HCT116 (cell line): ENCODE measurements at regions not wholly inside any gene's neighbourhood (a gene's known extent, or its start where the extent isn't known, plus 50 kb on each side); places are given as distances from the start of the nearest gene placed in this dataset.
"Not testable (repeated sequence)": the region's sequence is repeated elsewhere in the genome, so short reads cannot be mapped to it uniquely, and the experiment has no call there.

Experiments
- EZH2 ChIP-seq: fragments of 200-600 bp; sonication (generic); IDR thresholded peaks from 2 replicates; pipeline ENCODE4 v1.6.1; 2017; ENCODE audit warnings: antibody characterized with exemption, mixed run types
- EZH2phosphoT487 ChIP-seq: fragments of 200-600 bp; IDR thresholded peaks from 2 replicates; pipeline ENCODE4 v1.6.1; 2018; ENCODE audit warnings: antibody characterized with exemption, borderline replicate concordance
- FOSL1 ChIP-seq: IDR thresholded peaks from 2 replicates; pipeline ENCODE4 v1.6.1; 2012; ENCODE audit warnings: low read depth
- POLR2A ChIP-seq: IDR thresholded peaks from 2 replicates; pipeline ENCODE4 v1.7.0; 2011; ENCODE audit warnings: borderline replicate concordance; ENCODE audit not compliant: insufficient read depth, insufficient read length; ENCODE audit errors: extremely low read depth
- POLR2AphosphoS5 ChIP-seq: IDR thresholded peaks from 2 replicates; pipeline ENCODE4 v1.6.1; 2011; ENCODE audit warnings: mild to moderate bottlenecking, low read depth, low read length, moderate library complexity
- RAD21 ChIP-seq: IDR thresholded peaks from 2 replicates; pipeline ENCODE4 v1.6.1; 2012; ENCODE audit warnings: low read depth, mild to moderate bottlenecking
- SIN3A ChIP-seq: IDR thresholded peaks from 2 replicates; pipeline ENCODE4 v1.6.1; 2012; ENCODE audit warnings: low read depth
- SP1 ChIP-seq: IDR thresholded peaks from 2 replicates; pipeline ENCODE4 v1.6.1; 2012; ENCODE audit warnings: low read depth
- ZNF274 ChIP-seq: fragments of 200-500 bp; sonication (Bioruptor generic); IDR thresholded peaks from 2 replicates; pipeline ENCODE4 v1.6.1; 2014; ENCODE audit warnings: mild to moderate bottlenecking, low read depth, low read length, inconsistent platforms
- TF ChIP-seq, protein P1 (sequence below), 3 experiments: fragments of 200-600 bp in 1 of 3; sonication (generic) in 1 of 3; IDR thresholded peaks in 2 of 3; conservative IDR thresholded peaks in 1 of 3; 2 replicates each; pipeline ENCODE4 v1.5.1; 2012 to 2017; ENCODE audit warnings: low read depth in 2 of 3, low read length in 2 of 3, antibody characterized with exemption in 1 of 3, borderline replicate concordance in 1 of 3, control low read depth in 1 of 3, mild to moderate bottlenecking in 1 of 3, mixed read lengths in 1 of 3, mixed run types in 1 of 3, moderate library complexity in 1 of 3; ENCODE audit not compliant: insufficient read depth in 1 of 3
- TF ChIP-seq, protein P2 (sequence below): IDR thresholded peaks from 2 replicates; pipeline ENCODE4 v1.6.1; 2012; ENCODE audit warnings: low read depth
- TF ChIP-seq, protein P3 (sequence below): IDR thresholded peaks from 2 replicates; pipeline ENCODE4 v1.6.1; 2012
- TF ChIP-seq, protein P4 (sequence below): IDR thresholded peaks from 2 replicates; pipeline ENCODE4 v1.6.1; 2012
- TF ChIP-seq, protein P5 (sequence below): IDR thresholded peaks from 2 replicates; pipeline ENCODE4 v1.6.1; 2011; ENCODE audit warnings: mild to moderate bottlenecking, low read length, moderate library complexity; ENCODE audit not compliant: insufficient replicate concordance; ENCODE audit errors: extremely low read depth

DNA sequence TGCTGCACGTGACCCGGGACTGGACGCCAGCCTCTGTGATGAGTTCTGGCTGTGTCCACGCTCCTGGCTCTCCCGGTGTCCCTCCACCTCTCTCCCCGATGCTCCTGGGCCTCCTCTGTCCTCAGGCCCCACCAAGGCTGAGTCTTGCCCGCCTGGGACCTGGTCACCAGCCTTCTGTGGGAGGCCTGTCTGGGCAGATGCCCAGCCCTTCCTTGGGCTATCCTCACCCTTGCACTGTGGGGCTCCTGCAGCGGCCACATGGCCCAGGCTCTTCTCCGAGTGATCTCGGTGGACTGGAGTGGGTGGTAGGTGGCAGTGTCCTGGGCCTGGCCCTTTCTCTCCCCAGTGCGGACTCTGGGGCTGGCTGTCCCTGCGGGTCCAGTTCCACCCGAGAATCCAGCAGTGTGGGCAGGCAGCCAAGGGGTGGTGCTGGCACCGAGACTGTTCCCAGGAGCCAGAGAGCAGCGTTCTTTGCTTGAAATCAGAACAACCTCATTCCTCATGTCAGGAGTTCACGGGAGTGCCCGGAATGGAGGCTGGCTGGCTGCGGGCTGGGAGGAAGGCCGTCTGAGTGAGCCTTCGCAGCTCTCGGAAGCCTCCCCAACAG is 94.6 kb downstream of the TMEM121 start:
- TF ChIP-seq EZH2, SIN3A, SP1, POLR2AphosphoS5, POLR2A, RAD21, ZNF274, EZH2phosphoT487, FOSL1: not testable (repeated sequence)
- TF ChIP-seq, protein P1, sequence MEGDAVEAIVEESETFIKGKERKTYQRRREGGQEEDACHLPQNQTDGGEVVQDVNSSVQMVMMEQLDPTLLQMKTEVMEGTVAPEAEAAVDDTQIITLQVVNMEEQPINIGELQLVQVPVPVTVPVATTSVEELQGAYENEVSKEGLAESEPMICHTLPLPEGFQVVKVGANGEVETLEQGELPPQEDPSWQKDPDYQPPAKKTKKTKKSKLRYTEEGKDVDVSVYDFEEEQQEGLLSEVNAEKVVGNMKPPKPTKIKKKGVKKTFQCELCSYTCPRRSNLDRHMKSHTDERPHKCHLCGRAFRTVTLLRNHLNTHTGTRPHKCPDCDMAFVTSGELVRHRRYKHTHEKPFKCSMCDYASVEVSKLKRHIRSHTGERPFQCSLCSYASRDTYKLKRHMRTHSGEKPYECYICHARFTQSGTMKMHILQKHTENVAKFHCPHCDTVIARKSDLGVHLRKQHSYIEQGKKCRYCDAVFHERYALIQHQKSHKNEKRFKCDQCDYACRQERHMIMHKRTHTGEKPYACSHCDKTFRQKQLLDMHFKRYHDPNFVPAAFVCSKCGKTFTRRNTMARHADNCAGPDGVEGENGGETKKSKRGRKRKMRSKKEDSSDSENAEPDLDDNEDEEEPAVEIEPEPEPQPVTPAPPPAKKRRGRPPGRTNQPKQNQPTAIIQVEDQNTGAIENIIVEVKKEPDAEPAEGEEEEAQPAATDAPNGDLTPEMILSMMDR (IDR thresholded peaks at IDR 0.05 in 2 of 3, conservative IDR thresholded peaks at IDR 0.05 in 1 of 3; ENCODE audit: borderline replicate concordance in 1 of 3, insufficient read depth in 1 of 3, low read depth in 2 of 3, low read length in 2 of 3), result not testable (repeated sequence)
- TF ChIP-seq, protein P2, sequence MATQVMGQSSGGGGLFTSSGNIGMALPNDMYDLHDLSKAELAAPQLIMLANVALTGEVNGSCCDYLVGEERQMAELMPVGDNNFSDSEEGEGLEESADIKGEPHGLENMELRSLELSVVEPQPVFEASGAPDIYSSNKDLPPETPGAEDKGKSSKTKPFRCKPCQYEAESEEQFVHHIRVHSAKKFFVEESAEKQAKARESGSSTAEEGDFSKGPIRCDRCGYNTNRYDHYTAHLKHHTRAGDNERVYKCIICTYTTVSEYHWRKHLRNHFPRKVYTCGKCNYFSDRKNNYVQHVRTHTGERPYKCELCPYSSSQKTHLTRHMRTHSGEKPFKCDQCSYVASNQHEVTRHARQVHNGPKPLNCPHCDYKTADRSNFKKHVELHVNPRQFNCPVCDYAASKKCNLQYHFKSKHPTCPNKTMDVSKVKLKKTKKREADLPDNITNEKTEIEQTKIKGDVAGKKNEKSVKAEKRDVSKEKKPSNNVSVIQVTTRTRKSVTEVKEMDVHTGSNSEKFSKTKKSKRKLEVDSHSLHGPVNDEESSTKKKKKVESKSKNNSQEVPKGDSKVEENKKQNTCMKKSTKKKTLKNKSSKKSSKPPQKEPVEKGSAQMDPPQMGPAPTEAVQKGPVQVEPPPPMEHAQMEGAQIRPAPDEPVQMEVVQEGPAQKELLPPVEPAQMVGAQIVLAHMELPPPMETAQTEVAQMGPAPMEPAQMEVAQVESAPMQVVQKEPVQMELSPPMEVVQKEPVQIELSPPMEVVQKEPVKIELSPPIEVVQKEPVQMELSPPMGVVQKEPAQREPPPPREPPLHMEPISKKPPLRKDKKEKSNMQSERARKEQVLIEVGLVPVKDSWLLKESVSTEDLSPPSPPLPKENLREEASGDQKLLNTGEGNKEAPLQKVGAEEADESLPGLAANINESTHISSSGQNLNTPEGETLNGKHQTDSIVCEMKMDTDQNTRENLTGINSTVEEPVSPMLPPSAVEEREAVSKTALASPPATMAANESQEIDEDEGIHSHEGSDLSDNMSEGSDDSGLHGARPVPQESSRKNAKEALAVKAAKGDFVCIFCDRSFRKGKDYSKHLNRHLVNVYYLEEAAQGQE, result not testable (repeated sequence)
- TF ChIP-seq, protein P3, sequence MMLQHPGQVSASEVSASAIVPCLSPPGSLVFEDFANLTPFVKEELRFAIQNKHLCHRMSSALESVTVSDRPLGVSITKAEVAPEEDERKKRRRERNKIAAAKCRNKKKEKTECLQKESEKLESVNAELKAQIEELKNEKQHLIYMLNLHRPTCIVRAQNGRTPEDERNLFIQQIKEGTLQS, result not testable (repeated sequence)
- TF ChIP-seq, protein P4, sequence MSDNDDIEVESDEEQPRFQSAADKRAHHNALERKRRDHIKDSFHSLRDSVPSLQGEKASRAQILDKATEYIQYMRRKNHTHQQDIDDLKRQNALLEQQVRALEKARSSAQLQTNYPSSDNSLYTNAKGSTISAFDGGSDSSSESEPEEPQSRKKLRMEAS, result not testable (repeated sequence)
- TF ChIP-seq, protein P5, sequence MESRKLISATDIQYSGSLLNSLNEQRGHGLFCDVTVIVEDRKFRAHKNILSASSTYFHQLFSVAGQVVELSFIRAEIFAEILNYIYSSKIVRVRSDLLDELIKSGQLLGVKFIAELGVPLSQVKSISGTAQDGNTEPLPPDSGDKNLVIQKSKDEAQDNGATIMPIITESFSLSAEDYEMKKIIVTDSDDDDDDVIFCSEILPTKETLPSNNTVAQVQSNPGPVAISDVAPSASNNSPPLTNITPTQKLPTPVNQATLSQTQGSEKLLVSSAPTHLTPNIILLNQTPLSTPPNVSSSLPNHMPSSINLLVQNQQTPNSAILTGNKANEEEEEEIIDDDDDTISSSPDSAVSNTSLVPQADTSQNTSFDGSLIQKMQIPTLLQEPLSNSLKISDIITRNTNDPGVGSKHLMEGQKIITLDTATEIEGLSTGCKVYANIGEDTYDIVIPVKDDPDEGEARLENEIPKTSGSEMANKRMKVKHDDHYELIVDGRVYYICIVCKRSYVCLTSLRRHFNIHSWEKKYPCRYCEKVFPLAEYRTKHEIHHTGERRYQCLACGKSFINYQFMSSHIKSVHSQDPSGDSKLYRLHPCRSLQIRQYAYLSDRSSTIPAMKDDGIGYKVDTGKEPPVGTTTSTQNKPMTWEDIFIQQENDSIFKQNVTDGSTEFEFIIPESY, result not testable (repeated sequence)
